ENCODE measurements at regions not wholly inside any gene's neighbourhood (a gene's known extent, or its start where the extent isn't known, plus 50 kb on each side); places are given as distances from the start of the nearest gene placed in this dataset.

- DNase-seq (ENCODE audit: low read depth) = no peak
Observed at GRCh38 chr6:3643921-3644738, 107.4 kb downstream of the PXDC1 start.

DNA sequence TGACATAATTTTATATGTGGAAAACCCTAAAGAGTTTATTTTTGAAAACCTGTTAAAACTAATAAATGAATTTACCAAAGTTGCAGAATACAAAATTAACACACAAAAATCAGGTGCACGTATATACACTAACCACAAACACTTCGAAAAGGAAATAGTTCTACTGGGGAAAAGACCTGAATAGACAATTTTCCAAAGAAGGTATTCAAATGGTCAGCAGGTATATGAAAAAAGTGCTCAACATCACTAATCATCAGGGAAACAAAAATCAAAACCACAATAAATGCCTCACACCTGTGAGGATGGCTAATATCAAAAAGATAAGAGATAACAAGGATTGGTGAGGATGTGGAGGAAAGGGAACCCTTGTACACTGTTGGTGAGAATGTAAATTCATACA lies 110.6 kb downstream of the PXDC1 start:
- no peak for DNase-seq (ENCODE audit: low read depth)

DNA sequence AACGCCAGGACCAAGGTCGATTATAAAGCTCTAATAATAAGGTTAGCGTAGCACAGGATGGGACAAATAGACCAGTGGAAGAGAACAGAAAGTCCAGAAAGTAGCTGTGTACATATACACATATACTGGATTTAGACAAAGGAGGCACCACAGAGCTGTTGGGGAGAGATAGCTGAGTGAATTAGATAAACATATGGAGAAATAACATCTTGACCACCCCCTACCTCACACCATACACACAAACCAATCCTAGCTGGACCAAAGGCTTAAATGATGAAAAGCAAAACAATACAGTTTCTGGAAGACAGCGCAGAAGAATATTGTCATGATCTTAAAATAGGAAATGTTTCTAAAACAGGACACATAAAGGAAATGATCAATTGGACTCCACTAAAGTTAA lies 112.9 kb downstream of the PXDC1 start:
- DNase-seq (ENCODE audit: low read depth) = no peak

DNA sequence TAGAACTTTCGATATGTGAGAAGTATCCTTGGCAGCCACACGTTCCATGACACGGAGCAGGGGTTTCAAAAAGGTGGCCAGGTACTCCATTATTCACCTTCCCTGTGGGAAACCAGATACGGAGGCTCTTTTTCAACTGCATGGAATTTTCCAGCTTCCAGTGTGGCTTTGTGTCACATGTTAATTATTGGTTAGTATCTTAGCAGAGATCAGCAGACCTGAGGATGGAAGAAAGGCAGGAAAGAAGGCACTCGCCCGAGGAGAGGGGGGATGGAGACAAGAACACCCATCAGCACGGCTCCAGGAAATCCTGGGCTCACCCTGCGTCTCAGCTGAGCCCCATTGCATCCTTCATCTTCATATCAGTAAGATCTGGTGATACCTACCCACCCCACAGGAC lies 115.5 kb downstream of the PXDC1 start:
- no peak for DNase-seq (ENCODE audit: low read depth)

GRCh38 chr6:3635482-3635881 lies 116.0 kb downstream of the PXDC1 start:
- no peak for DNase-seq (ENCODE audit: low read depth)

- no peak for DNase-seq (ENCODE audit: low read depth)
Observed at GRCh38 chr6:3634280-3634816, 117.2 kb downstream of the PXDC1 start.

- DNase-seq (ENCODE audit: low read depth) = no peak
Observed at GRCh38 chr6:3633711-3634110, 117.8 kb downstream of the PXDC1 start.

DNA sequence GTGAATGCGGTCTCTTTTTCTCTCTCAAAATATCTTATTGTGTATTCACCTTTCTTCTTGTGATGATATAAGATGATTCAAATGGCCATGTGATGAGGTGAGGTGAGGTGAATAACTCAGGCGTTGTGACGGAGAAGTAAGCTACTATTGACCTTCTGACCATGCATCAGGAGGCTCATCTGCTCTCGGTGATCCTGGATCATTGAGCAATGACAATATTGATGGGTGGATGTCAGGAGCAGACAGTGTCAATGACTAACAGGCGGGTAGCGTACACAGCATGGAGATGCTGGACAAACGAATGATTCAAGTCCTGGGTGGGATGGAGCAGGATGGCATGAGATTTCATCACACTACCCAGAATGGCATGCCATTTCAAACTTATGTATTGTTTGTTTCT lies 119.6 kb downstream of the PXDC1 start:
- DNase-seq (ENCODE audit: low read depth) = no peak

GRCh38 chr6:3631186-3631585 lies 120.3 kb downstream of the PXDC1 start:
- no peak for DNase-seq (ENCODE audit: low read depth)

DNA sequence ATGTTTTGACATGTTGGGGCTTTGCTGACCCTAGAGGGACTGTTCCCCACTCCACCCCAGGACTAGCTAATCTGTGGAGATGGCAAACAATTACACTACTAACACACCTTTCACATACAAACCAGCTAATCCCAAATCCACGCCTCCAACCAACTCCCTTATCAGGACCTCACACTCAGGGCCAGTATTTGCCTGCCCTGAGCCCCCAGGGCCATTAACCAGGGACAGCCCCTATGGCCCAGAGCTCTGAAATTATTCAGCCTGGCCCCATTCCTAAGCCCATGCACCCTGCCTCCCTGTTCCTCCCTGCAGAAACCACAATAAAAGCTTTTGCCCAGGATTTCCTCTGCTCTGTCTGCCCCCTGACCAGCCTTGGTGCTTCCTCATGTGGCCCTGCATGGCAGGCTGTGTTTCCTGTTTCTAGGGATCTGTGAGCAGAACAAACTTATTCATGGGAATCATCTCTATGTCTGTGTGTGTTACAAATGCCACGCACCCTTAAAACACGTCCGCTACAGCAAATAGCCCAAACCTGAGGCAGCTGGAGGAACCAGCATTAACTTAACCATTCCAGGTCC lies 121.2 kb downstream of the PXDC1 start:
- DNase-seq (ENCODE audit: low read depth) = no peak

DNA sequence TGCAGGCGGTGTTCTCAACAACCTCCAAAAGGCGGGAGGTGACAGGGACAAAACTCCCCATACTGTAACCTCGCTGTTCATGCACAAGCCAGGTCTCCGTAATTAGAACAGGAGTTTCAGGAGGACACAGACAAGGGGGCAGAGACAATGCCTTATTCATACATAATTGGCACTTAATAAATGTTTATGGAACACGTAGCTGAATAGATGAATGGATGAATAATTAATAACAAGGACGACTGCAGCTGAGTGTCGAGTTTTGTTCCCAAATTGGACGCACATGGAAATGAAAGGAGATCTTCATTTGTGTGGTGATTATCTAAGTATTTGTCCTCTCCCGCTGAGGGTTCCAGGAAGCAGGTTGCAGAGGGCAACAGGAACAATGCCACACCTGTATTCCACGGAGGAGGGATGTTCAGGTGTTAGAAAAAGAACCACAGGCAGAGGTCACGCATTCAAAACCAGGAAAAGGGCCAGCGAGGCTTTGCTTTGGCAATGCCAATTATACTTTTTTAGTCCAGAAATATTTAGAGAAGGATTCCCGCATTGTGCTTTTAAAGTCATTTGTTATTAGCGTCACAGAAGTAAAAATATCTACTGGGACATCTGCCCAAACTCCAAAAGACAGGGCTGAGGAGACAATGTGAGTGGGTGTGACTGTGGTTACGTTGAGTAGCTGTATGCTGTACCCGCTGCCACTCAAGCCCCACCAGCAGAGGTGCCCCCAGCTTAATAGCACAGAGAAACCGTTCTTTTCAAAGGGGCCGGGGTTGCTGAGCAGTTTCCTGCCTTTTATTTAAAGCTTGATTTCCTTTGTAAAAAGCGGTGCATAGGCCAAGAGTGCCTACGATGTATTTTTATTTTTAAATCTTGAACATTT lies 123.3 kb downstream of the PXDC1 start:
- DNase-seq (ENCODE audit: low read depth) = no peak

DNA sequence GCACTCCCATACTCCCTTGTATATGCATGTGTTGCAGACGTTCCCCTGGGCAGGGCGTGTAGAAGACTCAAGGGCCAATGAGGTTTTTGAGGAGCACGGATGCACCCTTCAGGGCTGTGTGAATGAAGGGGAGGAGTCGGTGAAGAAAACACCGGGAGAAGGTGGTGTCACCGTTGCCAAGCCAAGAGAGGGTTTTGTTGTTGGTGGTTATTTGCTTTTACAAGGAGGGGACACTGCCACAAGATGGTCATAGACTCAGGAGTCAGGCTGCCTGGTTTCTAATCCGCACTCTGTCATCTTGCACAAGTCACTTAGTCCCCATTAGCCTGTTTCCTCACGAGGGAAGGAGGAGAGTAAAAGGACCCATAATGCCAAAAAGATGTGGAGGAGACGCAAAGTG lies 124.0 kb downstream of the PXDC1 start:
- DNase-seq (ENCODE audit: low read depth) = no peak

- no peak for DNase-seq (ENCODE audit: low read depth)
Observed at GRCh38 chr6:3625980-3626563, 125.4 kb downstream of the PXDC1 start.

GRCh38 chr6:3625149-3625979 lies 126.1 kb downstream of the PXDC1 start:
- DNase-seq (ENCODE audit: low read depth) = no peak

GRCh38 chr6:3624250-3625136 lies 127.0 kb downstream of the PXDC1 start:
- DNase-seq (ENCODE audit: low read depth) = no peak

- no peak for DNase-seq (ENCODE audit: low read depth)
Observed at GRCh38 chr6:3623451-3624249, 127.9 kb downstream of the PXDC1 start.

- DNase-seq (ENCODE audit: low read depth) = no peak
Observed at GRCh38 chr6:3621411-3621810, 130.1 kb downstream of the PXDC1 start.

DNA sequence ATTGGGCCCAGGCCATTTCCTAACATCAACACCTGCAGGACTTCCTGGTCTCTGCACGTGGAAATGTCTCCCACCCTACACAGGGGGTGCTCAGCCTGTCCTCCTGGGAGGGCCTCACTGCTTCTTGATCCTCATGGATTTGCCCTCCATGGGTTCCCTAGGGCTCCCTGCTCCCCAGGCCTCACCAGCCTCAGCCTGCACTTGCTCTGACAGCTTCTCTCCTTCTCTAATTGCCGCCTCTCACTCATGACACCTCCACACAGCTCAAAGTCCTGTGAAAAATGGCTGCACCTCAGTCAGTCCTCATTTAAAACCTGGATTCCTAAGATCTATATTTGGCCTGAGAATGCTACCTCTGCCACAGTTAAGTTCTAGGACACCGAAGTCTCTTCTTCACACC lies 130.6 kb downstream of the PXDC1 start:
- no peak for DNase-seq (ENCODE audit: low read depth)

GRCh38 chr6:3620389-3620788 lies 131.1 kb downstream of the PXDC1 start:
- DNase-seq (ENCODE audit: low read depth) = no peak
